ENCODE measurements at regions not wholly inside any gene's neighbourhood (a gene's known extent, or its start where the extent isn't known, plus 50 kb on each side); places are given as distances from the start of the nearest gene placed in this dataset.
"Not testable (repeated sequence)": the region's sequence is repeated elsewhere in the genome, so short reads cannot be mapped to it uniquely, and the experiment has no call there.

- DNase-seq (ENCODE audit: low spot score) = no peak
Observed at GRCh38 chr6:30832864-30833263, 51.5 kb upstream of the DDR1 start.

GRCh38 chr6:30830438-30830837, 53.9 kb upstream of the DDR1 start:
- no peak for DNase-seq (ENCODE audit: low spot score)

GRCh38 chr6:30829639-30830255, 54.6 kb upstream of the DDR1 start:
- DNase-seq (ENCODE audit: low spot score) = no peak

- DNase-seq (ENCODE audit: low spot score) = no peak
Observed at GRCh38 chr6:30829033-30829432, 55.3 kb upstream of the DDR1 start.

GRCh38 chr6:30828027-30828962, 56.0 kb upstream of the DDR1 start:
- peak; percentile 76 for DNase-seq (ENCODE audit: low spot score)

GRCh38 chr6:30826961-30827342, 57.4 kb upstream of the DDR1 start:
- no peak for DNase-seq (ENCODE audit: low spot score)

- DNase-seq (ENCODE audit: low spot score) = no peak
Observed at GRCh38 chr6:30824698-30825097, 59.6 kb upstream of the DDR1 start.

GRCh38 chr6:30823534-30823865, 60.8 kb upstream of the DDR1 start:
- DNase-seq (ENCODE audit: low spot score) = no peak

GRCh38 chr6:30821862-30822784, 62.2 kb upstream of the DDR1 start:
- peak; percentile 50 for DNase-seq (ENCODE audit: low spot score)

- DNase-seq (ENCODE audit: low spot score) = no peak
Observed at GRCh38 chr6:30820193-30820592, 64.1 kb upstream of the DDR1 start.

- peak; percentile 78 for DNase-seq (ENCODE audit: low spot score)
Observed at GRCh38 chr6:30819297-30819917, 64.9 kb upstream of the DDR1 start.

- DNase-seq (ENCODE audit: low spot score) = no peak
Observed at GRCh38 chr6:30818391-30818841, 65.9 kb upstream of the DDR1 start.

GRCh38 chr6:30816791-30817739, 67.3 kb upstream of the DDR1 start:
- DNase-seq (ENCODE audit: low spot score) = peak; percentile 55

- not testable (repeated sequence) for DNase-seq (ENCODE audit: low spot score)
Observed at GRCh38 chr6:30816296-30816695, 68.0 kb upstream of the DDR1 start.

GRCh38 chr6:30815041-30815742, 69.1 kb upstream of the DDR1 start:
- peak; percentile 74 for DNase-seq (ENCODE audit: low spot score)

GRCh38 chr6:30814146-30815040, 69.9 kb upstream of the DDR1 start:
- DNase-seq (ENCODE audit: low spot score) = peak; percentile 73

GRCh38 chr6:30813631-30814145, 69.3 kb upstream of the IER3 start:
- DNase-seq (ENCODE audit: low spot score) = no peak

GRCh38 chr6:30810813-30811339, 66.5 kb upstream of the IER3 start:
- peak; percentile 84 for DNase-seq (ENCODE audit: low spot score)

GRCh38 chr6:30807566-30807965, 63.2 kb upstream of the IER3 start:
- not testable (repeated sequence) for DNase-seq (ENCODE audit: low spot score)
